ENCODE measurements at regions not wholly inside any gene's neighbourhood (a gene's known extent, or its start where the extent isn't known, plus 50 kb on each side); places are given as distances from the start of the nearest gene placed in this dataset.

DNA sequence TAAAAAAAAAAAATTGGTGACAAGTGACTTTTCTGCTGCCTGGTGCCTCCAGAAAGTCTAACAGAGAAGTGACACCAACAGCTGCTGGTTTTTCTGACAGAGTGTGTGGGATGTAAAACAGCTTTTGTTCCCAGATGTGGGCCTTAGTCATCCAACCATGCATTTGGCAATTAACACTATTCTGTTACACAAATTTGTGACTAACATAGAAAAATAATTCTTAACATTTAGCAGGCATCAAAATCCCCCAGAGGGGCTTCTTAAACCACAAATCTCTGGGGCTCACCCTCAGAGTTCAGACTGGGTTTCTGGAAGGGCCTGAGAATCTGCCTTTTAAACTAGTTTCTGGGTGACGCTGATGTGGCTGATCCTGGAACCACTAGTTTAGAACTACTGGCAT lies 100.5 kb upstream of the PCDH7 start:
- TF ChIP-seq, protein P1, sequence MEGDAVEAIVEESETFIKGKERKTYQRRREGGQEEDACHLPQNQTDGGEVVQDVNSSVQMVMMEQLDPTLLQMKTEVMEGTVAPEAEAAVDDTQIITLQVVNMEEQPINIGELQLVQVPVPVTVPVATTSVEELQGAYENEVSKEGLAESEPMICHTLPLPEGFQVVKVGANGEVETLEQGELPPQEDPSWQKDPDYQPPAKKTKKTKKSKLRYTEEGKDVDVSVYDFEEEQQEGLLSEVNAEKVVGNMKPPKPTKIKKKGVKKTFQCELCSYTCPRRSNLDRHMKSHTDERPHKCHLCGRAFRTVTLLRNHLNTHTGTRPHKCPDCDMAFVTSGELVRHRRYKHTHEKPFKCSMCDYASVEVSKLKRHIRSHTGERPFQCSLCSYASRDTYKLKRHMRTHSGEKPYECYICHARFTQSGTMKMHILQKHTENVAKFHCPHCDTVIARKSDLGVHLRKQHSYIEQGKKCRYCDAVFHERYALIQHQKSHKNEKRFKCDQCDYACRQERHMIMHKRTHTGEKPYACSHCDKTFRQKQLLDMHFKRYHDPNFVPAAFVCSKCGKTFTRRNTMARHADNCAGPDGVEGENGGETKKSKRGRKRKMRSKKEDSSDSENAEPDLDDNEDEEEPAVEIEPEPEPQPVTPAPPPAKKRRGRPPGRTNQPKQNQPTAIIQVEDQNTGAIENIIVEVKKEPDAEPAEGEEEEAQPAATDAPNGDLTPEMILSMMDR (IDR thresholded peaks at IDR 0.05 in 2 of 3, conservative IDR thresholded peaks at IDR 0.05 in 1 of 3; ENCODE audit: borderline replicate concordance in 1 of 3, insufficient read depth in 1 of 3, low read depth in 2 of 3, low read length in 2 of 3), result no peak
- no peak for TF ChIP-seq JUND (IDR thresholded peaks at IDR 0.05)
- no peak for TF ChIP-seq SIN3A (IDR thresholded peaks at IDR 0.05; ENCODE audit: low read depth)
- no peak for TF ChIP-seq EZH2 (IDR thresholded peaks at IDR 0.05)
- TF ChIP-seq POLR2A (IDR thresholded peaks at IDR 0.05; ENCODE audit: borderline replicate concordance, extremely low read depth, insufficient read depth, insufficient read length), result no peak
- no peak for TF ChIP-seq YY1 (IDR thresholded peaks at IDR 0.05; ENCODE audit: extremely low read depth, insufficient replicate concordance, low read depth, low read length)
- TF ChIP-seq POLR2AphosphoS5 (IDR thresholded peaks at IDR 0.05; ENCODE audit: low read depth, low read length), result no peak

Measured in HCT116 (cell line).